ENCODE measurements at regions not wholly inside any gene's neighbourhood (a gene's known extent, or its start where the extent isn't known, plus 50 kb on each side); places are given as distances from the start of the nearest gene placed in this dataset.

DNA sequence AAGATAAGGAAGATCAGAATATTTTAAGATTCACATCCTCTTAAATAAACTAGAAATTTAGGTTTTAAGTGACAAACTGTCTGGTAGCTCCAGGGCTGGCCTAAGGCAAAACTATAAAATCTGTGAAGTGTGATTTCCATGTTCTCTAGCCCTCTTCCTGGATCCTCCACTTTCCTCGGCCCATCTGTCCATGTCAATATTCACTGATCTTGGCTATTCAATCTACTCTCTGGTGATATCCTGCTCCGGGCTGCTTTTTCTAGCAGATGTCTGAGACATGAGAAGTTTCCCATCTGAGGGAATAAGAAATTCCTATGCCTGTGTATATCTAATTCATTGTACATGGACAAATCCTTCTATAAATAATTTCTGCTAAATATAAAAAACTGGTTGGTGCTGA lies 500.4 kb downstream of the GALC start:
- DNase-seq (ENCODE audit: extremely low read depth, insufficient read length) = no peak
- H3K27me3 ChIP-seq (replicated peaks; ENCODE audit: control insufficient read depth, insufficient read depth, low read length) = no peaks in the 10 kb centered on the region
- H3K4me3 ChIP-seq (replicated peaks; ENCODE audit: low read depth, low read length) = no peak overlapping the region
- TF ChIP-seq, protein P1, sequence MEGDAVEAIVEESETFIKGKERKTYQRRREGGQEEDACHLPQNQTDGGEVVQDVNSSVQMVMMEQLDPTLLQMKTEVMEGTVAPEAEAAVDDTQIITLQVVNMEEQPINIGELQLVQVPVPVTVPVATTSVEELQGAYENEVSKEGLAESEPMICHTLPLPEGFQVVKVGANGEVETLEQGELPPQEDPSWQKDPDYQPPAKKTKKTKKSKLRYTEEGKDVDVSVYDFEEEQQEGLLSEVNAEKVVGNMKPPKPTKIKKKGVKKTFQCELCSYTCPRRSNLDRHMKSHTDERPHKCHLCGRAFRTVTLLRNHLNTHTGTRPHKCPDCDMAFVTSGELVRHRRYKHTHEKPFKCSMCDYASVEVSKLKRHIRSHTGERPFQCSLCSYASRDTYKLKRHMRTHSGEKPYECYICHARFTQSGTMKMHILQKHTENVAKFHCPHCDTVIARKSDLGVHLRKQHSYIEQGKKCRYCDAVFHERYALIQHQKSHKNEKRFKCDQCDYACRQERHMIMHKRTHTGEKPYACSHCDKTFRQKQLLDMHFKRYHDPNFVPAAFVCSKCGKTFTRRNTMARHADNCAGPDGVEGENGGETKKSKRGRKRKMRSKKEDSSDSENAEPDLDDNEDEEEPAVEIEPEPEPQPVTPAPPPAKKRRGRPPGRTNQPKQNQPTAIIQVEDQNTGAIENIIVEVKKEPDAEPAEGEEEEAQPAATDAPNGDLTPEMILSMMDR (IDR thresholded peaks at IDR 0.05; ENCODE audit: insufficient read depth, low read length, poor library complexity, severe bottlenecking) = no peak
- no peaks in the 10 kb centered on the region for H3K36me3 ChIP-seq (ENCODE audit: control insufficient read depth, insufficient read depth, low read length)

DNA sequence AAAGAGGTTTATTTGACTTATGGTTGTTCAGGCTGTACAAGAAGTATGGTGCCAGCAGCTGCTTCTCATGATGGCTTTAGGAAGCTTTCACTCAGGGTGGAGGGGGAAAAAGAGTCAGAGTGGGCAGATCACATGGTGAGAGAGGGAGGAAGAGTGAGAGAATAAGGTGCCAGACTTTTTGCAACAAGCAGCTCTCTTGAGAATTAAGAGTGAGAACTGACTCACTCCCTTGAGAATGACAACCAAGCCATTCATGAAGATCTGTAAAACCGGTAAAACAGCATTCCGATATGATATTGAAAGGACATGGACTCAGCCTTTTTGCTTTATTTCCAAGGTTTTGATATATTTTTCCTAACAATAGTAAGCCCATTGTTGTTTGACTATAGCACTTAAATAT lies 501.2 kb downstream of the GALC start:
- no peaks in the 10 kb centered on the region for H3K27me3 ChIP-seq (replicated peaks; ENCODE audit: control insufficient read depth, insufficient read depth, low read length)
- no peak overlapping the region for H3K4me3 ChIP-seq (replicated peaks; ENCODE audit: low read depth, low read length)
- TF ChIP-seq, protein P1 (IDR thresholded peaks at IDR 0.05; ENCODE audit: insufficient read depth, low read length, poor library complexity, severe bottlenecking) = no peak
- no peaks in the 10 kb centered on the region for H3K36me3 ChIP-seq (ENCODE audit: control insufficient read depth, insufficient read depth, low read length)
- DNase-seq (ENCODE audit: extremely low read depth, insufficient read length) = no peak

DNA sequence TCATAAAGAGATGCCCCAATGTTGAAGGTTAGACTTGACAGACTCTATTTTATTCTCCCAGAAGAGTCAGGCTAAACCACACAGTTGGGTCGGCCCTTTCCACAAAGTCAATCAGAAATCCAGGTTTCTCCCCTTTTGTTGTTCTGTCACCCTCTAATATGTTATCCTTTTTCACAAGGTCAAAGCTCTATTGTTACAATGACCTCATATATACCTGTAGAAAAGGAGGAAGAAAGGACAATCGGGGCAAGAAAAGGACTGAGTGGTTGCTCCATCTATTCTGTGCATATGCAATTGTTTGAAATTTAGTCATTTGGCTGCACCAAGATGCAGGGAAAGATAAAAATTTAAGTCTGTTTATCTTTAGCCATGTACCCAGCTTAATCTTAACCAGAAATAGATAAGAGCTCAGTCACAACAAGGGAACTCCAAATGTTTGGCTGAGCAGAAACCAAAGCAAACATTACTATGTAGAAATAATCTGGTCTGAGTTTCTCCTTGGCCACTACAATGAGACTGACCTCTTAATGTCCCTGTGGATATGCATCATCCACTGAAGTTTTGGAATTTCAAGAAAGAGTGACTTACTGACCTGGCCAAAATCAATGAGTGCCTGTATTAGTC lies 503.7 kb downstream of the GALC start:
- H3K36me3 ChIP-seq (ENCODE audit: control insufficient read depth, insufficient read depth, low read length) = no peaks in the 10 kb centered on the region
- no peak overlapping the region for H3K4me3 ChIP-seq (replicated peaks; ENCODE audit: low read depth, low read length)
- TF ChIP-seq, protein P1 (IDR thresholded peaks at IDR 0.05; ENCODE audit: insufficient read depth, low read length, poor library complexity, severe bottlenecking) = no peak
- no peak for DNase-seq (ENCODE audit: extremely low read depth, insufficient read length)
- H3K27me3 ChIP-seq (replicated peaks; ENCODE audit: control insufficient read depth, insufficient read depth, low read length) = no peaks in the 10 kb centered on the region

DNA sequence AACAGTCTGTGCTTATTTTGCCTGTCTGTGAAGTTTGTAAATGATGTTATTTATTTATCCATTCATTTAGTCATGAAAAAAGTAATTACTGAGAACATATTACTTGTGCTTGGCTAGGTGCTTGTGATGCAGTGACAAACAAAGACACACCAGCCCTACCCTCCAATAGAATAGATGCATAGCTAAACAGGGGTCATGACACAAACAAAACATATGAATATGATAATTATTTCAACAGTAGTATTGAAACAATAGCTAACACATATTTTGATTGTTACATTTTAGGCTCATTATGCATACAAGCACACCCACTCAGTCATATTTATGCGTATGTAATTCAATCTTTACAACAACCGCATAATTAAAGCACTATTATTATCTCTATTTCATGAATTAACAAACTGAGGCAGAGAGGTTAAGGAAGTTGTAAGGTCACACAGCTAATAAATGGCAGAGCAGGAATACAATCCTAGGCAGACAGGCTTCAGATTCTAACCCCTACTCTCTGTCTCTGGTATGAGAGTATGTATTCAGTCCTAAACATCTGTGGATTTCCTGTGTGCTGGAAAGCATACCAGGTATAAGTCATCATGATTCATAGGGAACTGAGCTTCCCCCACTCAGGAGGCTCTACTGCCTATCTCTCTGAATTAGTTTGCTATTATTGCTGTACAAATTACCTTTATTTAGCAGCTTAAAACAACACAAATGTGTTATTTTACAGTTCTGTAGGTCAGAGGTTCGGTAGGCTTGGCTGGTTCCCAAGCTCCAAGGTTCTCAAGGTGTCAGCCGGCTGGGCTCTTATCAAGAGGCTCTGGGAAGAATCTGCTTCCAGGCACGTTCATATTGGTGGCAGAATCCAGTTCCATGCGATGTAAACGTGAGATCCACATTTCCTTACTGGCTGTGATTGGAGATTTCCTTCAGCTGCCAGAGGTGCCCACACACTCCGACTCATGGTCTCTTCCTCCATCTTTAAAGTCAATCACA lies 509.4 kb downstream of the GALC start:
- DNase-seq (ENCODE audit: extremely low read depth, insufficient read length) = no peak
- TF ChIP-seq, protein P1 (IDR thresholded peaks at IDR 0.05; ENCODE audit: insufficient read depth, low read length, poor library complexity, severe bottlenecking) = no peak
- Histone ChIP-seq H3K4me3 (replicated peaks; ENCODE audit: low read depth, low read length) (no peak overlapping the region), H3K27me3 (replicated peaks; ENCODE audit: control insufficient read depth, insufficient read depth, low read length) (no peaks in the 10 kb centered on the region), H3K36me3 (ENCODE audit: control insufficient read depth, insufficient read depth, low read length) (no peaks in the 10 kb centered on the region)

DNA sequence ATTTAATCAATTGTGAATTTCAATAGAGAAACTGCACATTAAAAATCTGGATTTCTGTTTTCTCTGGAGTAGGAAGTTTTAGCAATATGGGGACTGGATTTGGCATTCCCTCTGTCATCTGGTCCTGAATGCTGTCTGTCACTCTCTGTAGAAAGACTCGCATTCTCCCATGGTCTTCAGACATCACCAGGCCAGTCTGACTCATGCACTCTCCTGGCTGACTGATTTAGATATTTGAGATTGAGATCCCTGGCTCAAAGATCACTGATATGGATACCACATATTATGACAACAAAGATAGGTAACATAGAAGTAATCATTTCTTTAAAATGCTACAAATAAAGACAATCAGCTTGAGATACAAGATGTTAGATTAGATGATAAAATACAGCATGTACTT lies 524.5 kb downstream of the GALC start:
- DNase-seq (ENCODE audit: extremely low read depth, insufficient read length) = no peak
- Histone ChIP-seq H3K27me3 (replicated peaks; ENCODE audit: control insufficient read depth, insufficient read depth, low read length) (no peaks in the 10 kb centered on the region), H3K36me3 (ENCODE audit: control insufficient read depth, insufficient read depth, low read length) (no peaks in the 10 kb centered on the region), H3K4me3 (replicated peaks; ENCODE audit: low read depth, low read length) (no peak overlapping the region)
- TF ChIP-seq, protein P1 (IDR thresholded peaks at IDR 0.05; ENCODE audit: insufficient read depth, low read length, poor library complexity, severe bottlenecking) = no peak
